ENCODE measurements at regions not wholly inside any gene's neighbourhood (a gene's known extent, or its start where the extent isn't known, plus 50 kb on each side); places are given as distances from the start of the nearest gene placed in this dataset.

DNA sequence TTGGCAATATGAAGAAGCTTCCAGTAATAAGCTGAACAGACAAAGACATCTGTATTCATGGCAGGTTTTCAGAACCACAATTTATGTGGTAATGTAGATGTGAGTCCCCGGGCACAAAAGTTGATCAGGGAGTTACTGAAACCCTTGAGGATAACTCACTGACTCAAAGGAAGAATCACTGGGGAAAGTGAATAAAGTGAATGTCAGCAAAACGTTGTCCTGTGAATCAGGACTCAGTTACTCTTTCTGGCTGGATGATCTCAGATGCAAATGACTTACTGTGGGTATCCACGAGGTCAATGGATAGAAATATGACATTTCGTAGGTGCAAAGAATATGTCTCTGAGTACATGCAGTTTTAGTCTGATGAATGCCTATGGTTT is 172.8 kb upstream of the CTBP2 start:
- H3K4me1 ChIP-seq (ENCODE audit: insufficient read depth, low read length) = no peaks in the 10 kb centered on the region
- no peak overlapping the region for H3K27ac ChIP-seq (ENCODE audit: low read length)
- no peak overlapping the region for H3K9ac ChIP-seq (ENCODE audit: low read depth, low read length)
- H3K36me3 ChIP-seq (ENCODE audit: insufficient read depth, low read depth, low read length) = no peaks in the 10 kb centered on the region
- no peak overlapping the region for H3K4me3 ChIP-seq (ENCODE audit: low read length)
- no peaks in the 10 kb centered on the region for H3K9me3 ChIP-seq (ENCODE audit: insufficient read depth, low read depth, low read length)
- no peaks in the 10 kb centered on the region for H3K27me3 ChIP-seq (ENCODE audit: insufficient read depth, low read length)

- Histone ChIP-seq H3K4me3 (ENCODE audit: low read length) (no peak overlapping the region), H3K9ac (ENCODE audit: low read depth, low read length) (no peak overlapping the region), H3K9me3 (ENCODE audit: insufficient read depth, low read depth, low read length) (no peaks in the 10 kb centered on the region), H3K27ac (ENCODE audit: low read length) (no peak overlapping the region), H3K27me3 (ENCODE audit: insufficient read depth, low read length) (no peaks in the 10 kb centered on the region), H3K36me3 (ENCODE audit: insufficient read depth, low read depth, low read length) (no peaks in the 10 kb centered on the region), H3K4me1 (ENCODE audit: insufficient read depth, low read length) (no peaks in the 10 kb centered on the region)
Measured at GRCh38 chr10:125332548-125333208, 172.3 kb upstream of the CTBP2 start.

GRCh38 chr10:125331056-125331455 is 170.7 kb upstream of the CTBP2 start:
- H3K4me1 ChIP-seq (ENCODE audit: insufficient read depth, low read length) = no peaks in the 10 kb centered on the region
- no peak overlapping the region for H3K9ac ChIP-seq (ENCODE audit: low read depth, low read length)
- H3K27me3 ChIP-seq (ENCODE audit: insufficient read depth, low read length) = no peaks in the 10 kb centered on the region
- H3K9me3 ChIP-seq (ENCODE audit: insufficient read depth, low read depth, low read length) = no peaks in the 10 kb centered on the region
- no peaks in the 10 kb centered on the region for H3K36me3 ChIP-seq (ENCODE audit: insufficient read depth, low read depth, low read length)
- H3K4me3 ChIP-seq (ENCODE audit: low read length) = no peak overlapping the region
- no peak overlapping the region for H3K27ac ChIP-seq (ENCODE audit: low read length)

GRCh38 chr10:125329056-125329455 is 168.7 kb upstream of the CTBP2 start:
- no peak overlapping the region for H3K27ac ChIP-seq (ENCODE audit: low read length)
- no peaks in the 10 kb centered on the region for H3K27me3 ChIP-seq (ENCODE audit: insufficient read depth, low read length)
- no peaks in the 10 kb centered on the region for H3K36me3 ChIP-seq (ENCODE audit: insufficient read depth, low read depth, low read length)
- H3K4me3 ChIP-seq (ENCODE audit: low read length) = no peak overlapping the region
- H3K9me3 ChIP-seq (ENCODE audit: insufficient read depth, low read depth, low read length) = no peaks in the 10 kb centered on the region
- no peak overlapping the region for H3K9ac ChIP-seq (ENCODE audit: low read depth, low read length)
- no peaks in the 10 kb centered on the region for H3K4me1 ChIP-seq (ENCODE audit: insufficient read depth, low read length)

DNA sequence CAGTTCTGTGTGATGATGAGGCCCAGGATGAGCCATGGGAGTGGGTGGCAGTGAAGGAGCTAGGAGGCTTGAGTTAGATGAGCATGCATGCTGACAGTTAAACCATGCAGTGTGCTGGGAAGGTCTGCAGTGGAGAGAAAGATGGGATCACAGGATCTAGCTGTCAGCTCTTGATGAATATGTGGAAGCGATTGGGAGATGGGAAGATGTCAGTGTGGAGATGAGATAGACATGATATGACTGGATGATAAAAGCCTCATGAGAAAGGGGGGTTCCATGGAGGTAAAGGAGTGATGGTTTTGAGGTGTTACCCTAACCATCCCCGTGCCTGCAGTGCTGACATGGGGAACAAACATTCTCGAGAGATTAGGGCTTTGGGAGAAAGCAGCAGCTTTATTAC is 165.0 kb upstream of the CTBP2 start:
- H3K27ac ChIP-seq (ENCODE audit: low read length) = no peak overlapping the region
- no peaks in the 10 kb centered on the region for H3K4me1 ChIP-seq (ENCODE audit: insufficient read depth, low read length)
- no peaks in the 10 kb centered on the region for H3K36me3 ChIP-seq (ENCODE audit: insufficient read depth, low read depth, low read length)
- H3K4me3 ChIP-seq (ENCODE audit: low read length) = no peak overlapping the region
- no peaks in the 10 kb centered on the region; the same call in 1 of the 2 replicates for H3K9me3 ChIP-seq (ENCODE audit: insufficient read depth, low read depth, low read length)
- no peaks in the 10 kb centered on the region for H3K27me3 ChIP-seq (ENCODE audit: insufficient read depth, low read length)
- H3K9ac ChIP-seq (ENCODE audit: low read depth, low read length) = no peak overlapping the region

- no peaks in the 10 kb centered on the region for H3K36me3 ChIP-seq (ENCODE audit: insufficient read depth, low read depth, low read length)
- H3K27me3 ChIP-seq (ENCODE audit: insufficient read depth, low read length) = no peaks in the 10 kb centered on the region
- H3K27ac ChIP-seq (ENCODE audit: low read length) = no peak overlapping the region
- peaks cover 3% of the 10 kb centered on the region; the same call in 1 of the 2 replicates for H3K9me3 ChIP-seq (ENCODE audit: insufficient read depth, low read depth, low read length)
- H3K4me3 ChIP-seq (ENCODE audit: low read length) = no peak overlapping the region
- H3K4me1 ChIP-seq (ENCODE audit: insufficient read depth, low read length) = no peaks in the 10 kb centered on the region
- H3K9ac ChIP-seq (ENCODE audit: low read depth, low read length) = no peak overlapping the region
Measured at GRCh38 chr10:125316436-125316835, 156.1 kb upstream of the CTBP2 start.

- Histone ChIP-seq H3K36me3 (ENCODE audit: insufficient read depth, low read depth, low read length) (no peaks in the 10 kb centered on the region), H3K4me1 (ENCODE audit: insufficient read depth, low read length) (no peaks in the 10 kb centered on the region), H3K9ac (ENCODE audit: low read depth, low read length) (no peak overlapping the region), H3K27ac (ENCODE audit: low read length) (no peak overlapping the region), H3K9me3 (ENCODE audit: insufficient read depth, low read depth, low read length) (no peaks in the 10 kb centered on the region), H3K4me3 (ENCODE audit: low read length) (no peak overlapping the region), H3K27me3 (ENCODE audit: insufficient read depth, low read length) (no peaks in the 10 kb centered on the region)
Measured at GRCh38 chr10:125300937-125301336, 140.6 kb upstream of the CTBP2 start.

DNA sequence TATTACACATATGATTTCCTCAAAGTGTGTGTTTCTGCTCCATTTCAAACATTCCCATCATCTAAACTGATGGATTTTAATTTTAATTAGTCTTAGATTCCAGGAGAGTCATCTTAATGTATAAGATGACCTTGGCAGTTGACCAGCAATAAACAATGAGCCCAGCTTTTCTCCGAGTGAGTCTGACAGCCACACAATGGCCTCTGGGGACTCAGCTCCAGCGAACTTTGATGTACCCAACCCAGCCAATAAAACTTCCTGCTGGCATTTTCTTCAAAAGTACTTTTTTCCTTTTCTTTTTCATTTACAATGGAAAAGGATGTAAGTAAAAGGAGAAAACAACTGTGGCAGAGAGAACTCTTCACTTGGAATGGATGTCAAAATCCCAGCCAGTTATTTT is 139.1 kb upstream of the CTBP2 start:
- H3K4me1 ChIP-seq (ENCODE audit: insufficient read depth, low read length) = no peaks in the 10 kb centered on the region
- H3K4me3 ChIP-seq (ENCODE audit: low read length) = no peak overlapping the region
- no peaks in the 10 kb centered on the region for H3K9me3 ChIP-seq (ENCODE audit: insufficient read depth, low read depth, low read length)
- no peaks in the 10 kb centered on the region for H3K36me3 ChIP-seq (ENCODE audit: insufficient read depth, low read depth, low read length)
- no peaks in the 10 kb centered on the region for H3K27me3 ChIP-seq (ENCODE audit: insufficient read depth, low read length)
- H3K9ac ChIP-seq (ENCODE audit: low read depth, low read length) = no peak overlapping the region
- no peak overlapping the region for H3K27ac ChIP-seq (ENCODE audit: low read length)

DNA sequence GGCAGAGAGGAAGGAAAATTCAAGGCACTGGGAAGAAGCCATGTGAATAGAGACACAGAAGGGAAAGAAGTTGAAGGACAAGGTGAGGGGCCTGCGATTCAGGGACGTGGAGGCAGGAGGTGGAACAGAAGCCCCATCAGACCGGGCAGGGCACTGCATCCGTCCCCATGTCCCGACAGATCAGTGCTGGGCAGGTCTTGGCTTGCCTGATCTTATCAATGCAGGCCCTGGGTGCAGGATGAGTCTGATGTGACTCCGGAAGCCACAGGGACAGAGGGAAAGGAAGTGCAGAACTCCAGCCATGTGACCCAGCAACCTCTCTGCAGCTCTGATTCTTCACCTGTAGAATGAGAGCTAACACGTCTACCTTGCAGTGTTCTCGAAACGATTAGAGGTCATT is 136.2 kb upstream of the CTBP2 start:
- H3K9me3 ChIP-seq (ENCODE audit: insufficient read depth, low read depth, low read length) = no peaks in the 10 kb centered on the region
- no peaks in the 10 kb centered on the region for H3K4me1 ChIP-seq (ENCODE audit: insufficient read depth, low read length)
- no peaks in the 10 kb centered on the region for H3K36me3 ChIP-seq (ENCODE audit: insufficient read depth, low read depth, low read length)
- no peaks in the 10 kb centered on the region for H3K27me3 ChIP-seq (ENCODE audit: insufficient read depth, low read length)
- H3K27ac ChIP-seq (ENCODE audit: low read length) = no peak overlapping the region
- H3K4me3 ChIP-seq (ENCODE audit: low read length) = no peak overlapping the region
- H3K9ac ChIP-seq (ENCODE audit: low read depth, low read length) = no peak overlapping the region

DNA sequence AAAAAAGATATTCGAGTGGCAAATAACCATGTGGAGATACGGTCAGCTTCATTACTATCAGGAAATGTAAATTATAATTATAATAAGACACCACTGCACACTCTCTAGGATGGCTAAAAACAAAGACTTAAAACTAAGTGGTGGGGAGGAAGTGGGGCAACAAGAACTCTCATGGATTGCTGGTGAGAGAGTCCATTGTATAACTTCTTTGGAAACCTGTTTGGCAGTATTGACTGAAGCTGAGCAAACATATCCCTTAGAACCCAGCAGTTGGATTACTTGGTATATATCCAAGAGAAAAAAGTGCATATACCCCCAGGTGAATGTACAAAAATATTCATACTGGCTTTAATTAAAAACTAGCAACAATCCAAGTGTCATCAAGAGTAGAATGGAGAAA is 133.7 kb upstream of the CTBP2 start:
- no peaks in the 10 kb centered on the region for H3K4me1 ChIP-seq (ENCODE audit: insufficient read depth, low read length)
- no peaks in the 10 kb centered on the region for H3K27me3 ChIP-seq (ENCODE audit: insufficient read depth, low read length)
- H3K9ac ChIP-seq (ENCODE audit: low read depth, low read length) = no peak overlapping the region
- H3K4me3 ChIP-seq (ENCODE audit: low read length) = no peak overlapping the region
- no peak overlapping the region for H3K27ac ChIP-seq (ENCODE audit: low read length)
- H3K9me3 ChIP-seq (ENCODE audit: insufficient read depth, low read depth, low read length) = no peaks in the 10 kb centered on the region
- H3K36me3 ChIP-seq (ENCODE audit: insufficient read depth, low read depth, low read length) = no peaks in the 10 kb centered on the region

GRCh38 chr10:125291836-125292235 is 131.5 kb upstream of the CTBP2 start:
- H3K27me3 ChIP-seq (ENCODE audit: insufficient read depth, low read length) = 0 out of 2 replicates have a peak, but pooled peaks cover 10% of the 10 kb centered on the region
- no peaks in the 10 kb centered on the region for H3K4me1 ChIP-seq (ENCODE audit: insufficient read depth, low read length)
- H3K27ac ChIP-seq (ENCODE audit: low read length) = no peak overlapping the region
- H3K9me3 ChIP-seq (ENCODE audit: insufficient read depth, low read depth, low read length) = no peaks in the 10 kb centered on the region
- H3K9ac ChIP-seq (ENCODE audit: low read depth, low read length) = no peak overlapping the region
- H3K36me3 ChIP-seq (ENCODE audit: insufficient read depth, low read depth, low read length) = no peaks in the 10 kb centered on the region
- no peak overlapping the region for H3K4me3 ChIP-seq (ENCODE audit: low read length)

- Histone ChIP-seq H3K4me1 (ENCODE audit: insufficient read depth, low read length) (no peaks in the 10 kb centered on the region), H3K27ac (ENCODE audit: low read length) (no peak overlapping the region), H3K9me3 (ENCODE audit: insufficient read depth, low read depth, low read length) (peaks cover 2% of the 10 kb centered on the region; the same call in 1 of the 2 replicates), H3K4me3 (ENCODE audit: low read length) (no peak overlapping the region), H3K36me3 (ENCODE audit: insufficient read depth, low read depth, low read length) (no peaks in the 10 kb centered on the region), H3K27me3 (ENCODE audit: insufficient read depth, low read length) (0 out of 2 replicates have a peak, but pooled peaks cover 10% of the 10 kb centered on the region), H3K9ac (ENCODE audit: low read depth, low read length) (no peak overlapping the region)
Measured at GRCh38 chr10:125289461-125289860, 129.1 kb upstream of the CTBP2 start.

Measured in iPS-20b (cell line).